C1 segment of cervical spinal cord (tissue), 14 donors: ENCODE measurements at regions not wholly inside any gene's neighbourhood (a gene's known extent, or its start where the extent isn't known, plus 50 kb on each side); places are given as distances from the start of the nearest gene placed in this dataset.

Experiments
- DNase-seq, 14 donors: peaks; one replicate each; lab custom pipeline; 2025; lab: John Stamatoyannopoulos, UW

DNA sequence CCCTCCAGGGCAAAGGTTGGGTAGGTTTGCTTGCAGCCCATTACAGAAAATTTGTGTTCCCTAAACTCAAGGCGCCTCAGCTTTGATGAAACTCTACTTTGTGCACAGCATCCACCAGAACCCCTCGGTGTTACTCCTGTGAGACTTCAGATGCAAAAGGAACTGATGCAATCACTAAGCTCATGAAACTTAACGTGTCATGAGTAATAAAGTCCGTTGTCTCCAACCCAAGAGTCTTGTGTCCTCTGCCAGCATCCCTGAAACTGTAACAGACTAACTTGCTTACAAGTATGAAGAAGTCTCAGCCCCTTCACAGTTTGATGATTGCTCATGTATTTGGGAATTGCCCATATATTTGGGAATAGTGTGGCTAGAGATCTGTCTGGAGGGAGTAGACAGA lies 74.8 kb upstream of the MARCHF10 start:
- no peak for DNase-seq

DNA sequence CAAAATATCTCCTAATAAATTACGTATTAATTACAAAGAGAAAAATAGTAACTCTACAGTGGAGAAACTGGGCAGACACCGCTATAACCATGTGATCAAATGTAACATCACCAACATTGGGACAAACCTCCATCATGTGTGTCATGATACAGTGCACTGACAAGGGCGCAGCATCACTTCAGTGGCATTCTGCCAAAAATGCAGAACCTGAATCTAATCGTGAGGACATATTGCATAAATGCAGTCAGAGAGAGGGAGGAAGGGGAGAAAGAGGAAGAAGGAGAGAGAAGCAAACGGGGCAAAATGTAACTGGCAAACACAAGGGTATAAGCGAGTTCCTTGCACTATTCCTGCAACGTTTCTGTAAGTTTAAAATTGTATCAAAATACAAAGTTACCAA lies 74.2 kb upstream of the MARCHF10 start:
- DNase-seq: no peak

DNA sequence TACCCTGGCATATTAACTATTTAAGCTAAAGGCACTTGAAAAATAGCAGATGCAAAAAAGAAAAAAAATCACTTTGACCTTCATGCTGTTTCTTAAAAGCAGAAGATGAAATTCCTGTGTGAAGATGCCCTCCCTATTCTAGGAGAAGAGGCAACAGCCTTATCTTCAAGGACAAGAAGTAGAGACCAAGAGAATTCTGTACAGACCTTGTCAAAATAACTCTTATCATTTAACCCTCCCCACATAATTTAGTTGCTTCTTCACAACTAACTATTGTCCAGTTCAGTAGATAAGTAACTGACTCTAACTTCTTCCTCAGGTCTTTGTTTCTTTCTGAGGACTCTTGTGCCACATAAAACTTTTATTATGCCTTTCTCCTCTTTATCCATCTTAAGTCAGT lies 72.0 kb upstream of the MARCHF10 start:
- DNase-seq: no peak

DNA sequence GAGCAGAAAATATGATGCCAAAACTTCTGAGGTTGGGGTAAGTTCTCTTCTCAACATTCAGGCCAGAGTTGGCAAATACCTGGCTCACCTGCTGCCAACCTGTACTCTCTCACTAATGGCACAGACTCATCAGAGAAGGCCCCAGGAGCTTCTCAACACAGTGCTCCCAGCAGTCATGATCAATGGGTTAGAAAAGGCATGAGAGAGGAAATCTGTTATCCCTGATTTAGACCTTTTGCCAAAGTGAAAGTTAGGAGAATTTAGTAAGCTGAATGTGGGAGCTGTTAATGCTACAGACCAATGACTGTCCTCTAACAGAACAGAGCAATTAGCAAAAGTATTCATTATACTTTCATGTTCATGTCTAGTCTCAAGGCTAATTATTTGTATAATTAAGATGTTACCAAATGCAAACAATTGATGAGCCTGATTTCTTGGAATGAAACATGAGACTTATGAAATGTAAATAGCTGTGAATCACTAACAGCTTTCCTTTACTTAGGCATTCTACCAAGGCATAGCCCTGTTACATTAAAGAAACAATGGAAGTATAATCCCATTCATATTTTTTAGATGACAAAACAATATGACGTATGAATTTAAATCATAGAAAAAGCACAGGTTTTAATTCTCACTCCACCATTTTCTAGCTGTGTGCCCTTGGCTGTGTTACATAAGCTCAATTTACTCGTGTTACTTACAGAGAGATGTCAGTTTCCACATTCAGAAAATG lies 68.7 kb upstream of the MARCHF10 start:
- no peak for DNase-seq

DNA sequence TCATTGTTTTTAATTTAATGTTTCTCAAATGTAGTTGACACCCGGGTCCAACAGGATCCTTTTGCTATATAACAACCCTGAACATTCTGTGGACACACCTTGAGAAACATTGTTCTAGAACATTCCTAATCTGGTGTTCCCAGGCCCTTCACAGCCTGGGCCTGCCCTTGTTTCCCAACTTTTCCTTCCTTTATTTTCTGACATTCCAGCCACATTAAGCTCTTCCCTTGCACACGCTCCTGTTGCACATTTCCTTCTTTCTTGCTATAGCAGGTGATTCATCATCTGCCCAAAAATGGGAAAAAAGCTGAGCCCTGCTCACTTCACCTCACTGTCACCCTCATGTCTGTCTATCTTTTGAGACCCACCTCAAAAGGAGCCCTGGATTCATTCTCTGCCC lies 67.9 kb upstream of the MARCHF10 start:
- DNase-seq: no peak

DNA sequence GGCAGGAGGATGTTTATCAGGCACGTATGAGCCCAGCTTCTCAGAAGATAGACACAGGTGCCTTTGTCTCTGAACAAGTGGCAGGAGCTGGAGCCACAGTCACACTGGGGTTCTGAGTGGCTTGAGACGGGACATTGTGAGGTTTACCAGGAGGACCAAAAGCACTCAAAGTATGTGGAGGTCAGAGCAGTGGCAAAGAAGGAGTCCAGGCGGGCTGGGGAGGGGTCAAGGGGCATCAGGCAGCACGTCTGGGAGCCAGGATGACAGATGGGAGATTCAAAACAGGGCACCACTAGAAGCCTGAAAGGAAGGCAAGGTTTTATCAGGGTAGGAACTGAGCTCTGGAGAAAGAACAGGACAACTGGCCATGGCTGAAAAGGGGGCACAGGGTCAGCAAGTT lies 67.2 kb upstream of the MARCHF10 start:
- no peak for DNase-seq

DNA sequence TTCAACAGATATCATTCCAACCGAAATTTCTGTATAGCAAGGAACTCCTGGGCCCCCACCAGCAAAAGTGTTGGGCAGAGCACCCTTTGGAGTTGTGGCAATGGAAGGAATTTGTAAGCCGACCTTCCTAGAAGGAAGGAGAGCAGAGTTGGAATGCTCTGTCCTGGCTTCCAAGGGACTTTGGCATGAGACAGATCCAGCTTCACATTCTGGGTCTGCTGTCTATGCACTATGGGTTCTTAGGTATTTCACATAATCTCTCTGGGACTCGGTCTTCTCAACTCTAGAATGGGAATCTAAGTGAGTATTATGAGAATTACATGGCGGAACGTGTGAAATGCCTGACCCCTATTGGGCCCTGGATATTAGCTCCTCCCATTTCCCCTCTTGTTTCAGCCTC lies 63.2 kb upstream of the MARCHF10 start:
- no peak for DNase-seq

DNA sequence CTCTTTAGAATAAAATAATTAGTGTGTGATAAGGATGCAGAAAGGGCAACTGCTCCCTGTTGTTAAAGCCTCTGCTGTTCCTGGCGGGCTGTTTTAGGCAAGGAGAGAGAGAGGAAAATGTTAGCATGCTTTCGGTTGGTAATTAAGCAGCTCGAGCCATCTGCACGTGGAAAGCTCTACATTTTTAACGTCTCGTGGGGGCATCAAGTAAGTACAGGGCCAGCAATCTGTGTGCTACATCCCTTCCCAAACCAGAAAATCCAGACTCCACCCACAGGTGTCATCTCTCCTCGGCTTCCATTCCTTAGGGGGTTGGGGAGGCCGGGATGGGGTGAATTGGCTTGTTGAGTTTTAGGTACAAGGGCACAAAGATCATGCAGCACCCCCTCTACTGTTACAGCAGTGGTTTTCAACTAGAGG lies 62.4 kb upstream of the MARCHF10 start:
- no peak for DNase-seq

DNA sequence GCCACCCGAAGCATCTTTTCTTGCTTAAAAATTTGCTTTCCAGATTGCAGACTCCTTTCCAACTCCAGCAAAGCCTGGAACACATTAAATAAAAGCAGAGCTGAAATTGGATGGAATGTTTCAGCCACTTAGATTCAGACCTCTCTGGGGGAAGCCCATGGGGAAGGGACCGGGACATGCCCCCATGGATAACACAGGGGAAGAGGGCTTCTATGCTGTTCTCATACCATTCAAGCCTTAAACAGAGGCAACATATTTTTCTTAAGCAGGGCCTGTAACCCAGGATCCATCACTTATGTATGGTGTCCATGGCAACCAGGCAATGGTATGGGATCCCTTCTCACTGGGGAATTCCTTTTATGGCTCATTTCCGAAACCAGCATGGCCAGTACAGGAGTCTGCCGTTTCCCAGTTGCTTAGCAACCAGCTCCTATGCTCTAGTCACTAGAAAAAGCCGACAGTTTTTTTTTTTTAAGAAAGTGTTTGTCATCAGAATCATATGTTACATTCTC lies 62.0 kb upstream of the MARCHF10 start:
- DNase-seq: peak in 1 of 14 donors; percentile 1

DNA sequence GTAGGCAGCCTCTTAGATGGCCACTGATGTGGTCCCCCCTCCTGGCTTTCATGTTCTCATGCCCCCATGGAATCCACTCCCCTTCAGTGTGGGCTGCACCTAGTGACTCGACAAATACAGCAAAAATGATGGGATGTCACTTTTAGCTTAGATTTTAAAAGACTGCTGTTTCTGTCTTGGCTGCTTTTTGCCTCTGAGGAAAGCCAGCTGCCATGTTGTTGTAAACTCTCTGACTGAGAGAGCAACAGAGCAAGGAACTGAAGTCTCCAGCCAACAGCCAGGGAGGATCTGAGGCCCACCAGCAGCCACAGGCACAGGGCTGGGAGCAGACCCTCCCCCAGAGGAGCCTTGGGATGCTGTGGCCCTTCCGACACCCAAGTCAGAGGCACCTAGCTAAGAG lies 60.6 kb upstream of the MARCHF10 start:
- no peak for DNase-seq

DNA sequence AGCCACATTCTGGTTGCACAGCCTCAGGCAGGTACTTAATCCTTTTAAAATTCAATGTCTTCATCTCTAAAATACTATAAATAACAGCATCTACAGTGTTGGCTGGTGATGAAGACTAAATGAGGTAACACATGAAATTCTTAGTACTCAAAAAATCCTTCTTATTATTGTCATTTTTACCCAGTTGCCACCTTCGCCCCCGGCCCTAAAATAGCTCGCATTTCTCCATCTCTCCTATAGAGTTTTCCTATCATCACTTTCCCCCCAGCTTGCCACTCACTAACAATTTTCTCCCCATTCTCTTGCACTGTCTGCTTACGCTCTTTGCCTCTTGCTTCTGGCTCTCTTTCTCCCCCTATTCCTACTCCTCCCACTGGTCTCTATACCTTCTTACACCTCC lies 59.9 kb upstream of the MARCHF10 start:
- DNase-seq: no peak

DNA sequence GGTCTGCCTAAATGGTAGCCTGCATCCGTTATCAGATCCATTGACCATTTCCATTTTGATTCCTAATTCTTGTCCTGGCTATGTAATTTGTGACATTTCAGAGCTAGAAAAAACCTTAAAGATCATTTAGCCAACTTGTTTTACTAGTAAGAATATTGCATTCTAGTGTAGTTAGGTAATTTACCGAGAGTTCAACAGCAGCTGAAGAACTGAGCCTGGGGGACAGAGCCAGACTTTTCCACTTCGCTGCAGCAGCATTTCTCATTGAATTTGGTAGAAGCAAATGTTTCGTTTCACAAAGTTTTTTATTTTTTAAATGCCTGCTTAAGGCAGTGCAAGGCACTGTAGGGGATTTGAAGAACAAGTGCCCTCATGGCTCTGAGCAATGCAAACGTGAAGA lies 59.2 kb upstream of the MARCHF10 start:
- no peak for DNase-seq

DNA sequence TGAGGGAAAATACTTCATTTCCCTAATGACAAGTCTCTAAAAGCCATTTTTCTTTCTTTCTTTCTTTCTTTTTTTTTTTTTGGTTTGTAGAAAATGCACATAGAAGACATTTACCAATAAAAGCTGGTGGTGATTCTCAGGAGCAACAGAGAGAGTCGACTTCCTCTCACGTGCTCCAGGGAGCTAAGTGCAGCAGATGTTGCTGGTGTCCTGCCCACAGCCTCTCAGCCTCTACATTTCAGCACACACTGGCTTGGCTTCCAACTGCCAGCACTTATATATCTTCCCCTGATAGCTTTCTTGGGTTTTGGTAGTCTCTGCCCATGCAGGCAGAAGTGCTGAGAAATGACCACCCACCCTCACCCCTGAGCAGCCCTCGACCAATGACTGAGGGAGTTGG lies 58.4 kb upstream of the MARCHF10 start:
- no peak for DNase-seq

DNA sequence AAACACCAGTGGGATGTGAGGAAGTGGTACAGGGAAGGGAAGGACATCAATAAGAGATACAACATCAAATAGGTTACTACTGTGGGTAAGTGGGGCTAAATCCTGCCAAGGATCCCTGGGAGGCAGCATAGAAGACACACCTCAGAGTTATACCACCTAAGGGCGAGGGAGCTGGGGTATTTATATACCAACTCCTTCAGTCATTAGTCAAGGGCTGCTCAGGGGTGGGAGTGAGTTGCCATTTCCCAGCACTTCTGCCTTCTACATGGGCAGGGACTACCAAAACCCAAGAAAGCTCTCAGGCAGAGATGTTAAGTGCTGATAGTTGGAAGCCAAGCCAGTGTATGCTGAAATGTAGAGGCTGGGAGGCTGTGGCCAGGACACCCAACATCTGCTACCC lies 57.5 kb upstream of the MARCHF10 start:
- no peak for DNase-seq

DNA sequence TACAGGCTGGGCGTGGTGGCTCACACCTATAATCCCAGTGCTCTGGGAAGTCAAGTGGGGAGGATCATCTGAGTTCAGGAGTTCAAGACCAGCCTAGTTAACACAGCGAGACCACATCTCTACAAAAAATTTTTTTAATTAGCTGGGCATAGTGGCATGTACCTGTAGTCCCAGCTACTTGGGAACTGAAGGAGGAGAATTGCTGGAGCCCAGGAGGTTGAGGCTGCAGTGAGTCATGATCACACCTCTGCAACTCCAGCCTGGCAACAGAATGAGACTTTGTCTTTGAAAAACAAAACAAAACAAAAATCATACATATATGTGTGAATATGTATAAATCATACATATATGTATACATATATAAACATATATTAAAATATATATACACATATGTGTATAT lies 54.1 kb upstream of the MARCHF10 start:
- no peak for DNase-seq

DNA sequence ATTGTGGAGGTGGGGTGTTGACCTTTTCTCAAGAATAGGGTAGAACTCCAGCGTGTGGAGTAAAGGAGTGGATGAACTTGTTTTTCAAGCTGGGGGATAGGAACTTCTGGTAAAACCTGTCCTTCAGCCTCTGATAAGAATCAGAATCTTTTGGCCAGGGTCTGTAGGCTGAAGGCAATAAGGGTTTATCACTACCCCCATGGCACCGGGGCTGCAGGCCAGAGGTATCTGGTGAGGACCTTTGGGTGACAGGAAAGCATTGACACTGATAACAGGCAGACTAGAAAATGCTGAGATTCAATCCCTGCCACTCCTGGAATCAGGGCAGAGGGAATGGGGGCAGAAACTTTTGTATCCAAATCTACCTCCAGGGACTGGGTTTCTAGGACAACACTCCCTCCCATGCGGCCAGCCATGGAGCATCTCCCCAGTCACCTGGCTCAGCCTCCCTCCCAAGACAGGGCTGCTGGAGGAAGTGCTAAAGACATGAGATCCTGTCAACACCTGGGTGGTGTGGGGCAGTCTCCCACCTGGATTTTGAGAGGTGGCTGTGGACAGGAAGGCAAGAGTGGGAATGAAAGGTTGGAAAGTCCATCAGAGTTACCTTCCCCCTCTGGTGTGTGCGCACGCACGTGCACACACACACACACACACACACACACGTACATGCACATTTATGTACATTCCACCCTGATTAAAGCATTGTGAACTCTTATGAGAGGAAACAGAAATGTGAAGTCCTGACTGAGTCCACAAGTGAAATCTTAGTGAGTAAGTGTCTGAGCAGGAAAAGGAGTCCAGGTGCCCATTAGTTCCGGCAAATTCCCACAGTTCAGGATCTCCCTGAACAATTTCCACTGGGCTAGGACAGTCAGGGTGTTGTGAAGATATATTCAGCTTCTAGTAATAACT lies 53.1 kb upstream of the MARCHF10 start:
- DNase-seq: no peak

DNA sequence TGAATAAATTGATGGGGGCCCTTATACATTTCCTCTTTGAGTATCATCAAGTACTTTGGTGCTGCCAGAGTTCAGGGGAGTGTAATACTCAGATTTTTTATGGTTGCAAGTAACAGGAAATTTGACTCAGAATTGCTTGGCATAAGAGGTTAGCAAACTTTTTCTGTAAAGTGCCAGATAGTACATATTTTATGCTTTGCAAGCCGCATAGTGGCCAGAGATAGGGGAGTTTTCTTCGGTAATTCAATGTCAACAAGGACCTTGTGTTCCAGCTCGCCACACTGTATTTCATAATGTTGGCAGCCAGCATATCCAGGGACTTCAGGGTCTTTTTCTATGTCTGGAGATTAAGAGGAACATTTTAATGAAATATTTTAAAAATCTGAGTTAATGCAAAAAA lies 51.0 kb upstream of the MARCHF10 start:
- DNase-seq: no peak
